HG03175 (cell line): ENCODE measurements at regions not wholly inside any gene's neighbourhood (a gene's known extent, or its start where the extent isn't known, plus 50 kb on each side); places are given as distances from the start of the nearest gene placed in this dataset.
"Not testable (repeated sequence)": the region's sequence is repeated elsewhere in the genome, so short reads cannot be mapped to it uniquely, and the experiment has no call there.

Source experiments
- ATAC-seq: cut with Tn5 transposase; IDR thresholded peaks from one replicate; pipeline ENCODE4 v1.9.1; 2021; ENCODE audit warnings: mild to moderate bottlenecking, moderate library complexity; ENCODE audit not compliant: unreplicated experiment

- ATAC-seq, result no peak
These were observed 92.9 kb upstream of the NEK6 start for GRCh38 chr9:124164811-124165210.

- no peak for ATAC-seq
These were observed 83.3 kb upstream of the NEK6 start for GRCh38 chr9:124174433-124174832.

- not testable (repeated sequence) for ATAC-seq
These were observed 80.2 kb upstream of the NEK6 start for GRCh38 chr9:124177522-124177921.

- ATAC-seq, result no peak
These were observed 78.3 kb upstream of the NEK6 start for GRCh38 chr9:124179196-124180071.

- ATAC-seq, result no peak
These were observed 77.2 kb upstream of the NEK6 start for GRCh38 chr9:124180557-124180956.

- ATAC-seq, result no peak
These were observed 75.0 kb upstream of the NEK6 start for GRCh38 chr9:124182741-124183140.

GRCh38 chr9:124183772-124184171, 74.0 kb upstream of the NEK6 start:
- no peak for ATAC-seq

- ATAC-seq, result no peak
These were observed 72.3 kb upstream of the NEK6 start for GRCh38 chr9:124185413-124185812.

GRCh38 chr9:124187311-124187710, 70.4 kb upstream of the NEK6 start:
- no peak for ATAC-seq

GRCh38 chr9:124188331-124189110, 69.2 kb upstream of the NEK6 start:
- ATAC-seq, result no peak

- no peak for ATAC-seq
These were observed 67.0 kb upstream of the NEK6 start for GRCh38 chr9:124190761-124191160.

- no peak for ATAC-seq
These were observed 65.9 kb upstream of the NEK6 start for GRCh38 chr9:124191691-124192395.

- ATAC-seq, result no peak
These were observed 61.0 kb upstream of the NEK6 start for GRCh38 chr9:124196814-124197176.

GRCh38 chr9:124197177-124198095, 60.3 kb upstream of the NEK6 start:
- ATAC-seq, result peak; percentile 62

GRCh38 chr9:124198331-124198730, 59.4 kb upstream of the NEK6 start:
- ATAC-seq, result no peak

GRCh38 chr9:124198948-124199347, 58.8 kb upstream of the NEK6 start:
- no peak for ATAC-seq

- no peak for ATAC-seq
These were observed 58.3 kb upstream of the NEK6 start for GRCh38 chr9:124199474-124199873.

- ATAC-seq, result peak; percentile 84
These were observed 55.2 kb upstream of the NEK6 start for GRCh38 chr9:124202447-124202971.

GRCh38 chr9:124205686-124206352, 51.9 kb upstream of the NEK6 start:
- no peak for ATAC-seq

- no peak for ATAC-seq
These were observed 51.4 kb upstream of the NEK6 start for GRCh38 chr9:124206391-124206790.
